Right lung (tissue), 2 donors: ENCODE measurements at regions not wholly inside any gene's neighbourhood (a gene's known extent, or its start where the extent isn't known, plus 50 kb on each side); places are given as distances from the start of the nearest gene placed in this dataset.

Experiments used
- DNase-seq, 2 donors: peaks; one replicate each; pipeline ENCODE4 v3.0.0-alpha.2; 2013

GRCh38 chr2:76455910-76456309 lies 745.2 kb upstream of the GCFC2 start:
- DNase-seq, result no peak

GRCh38 chr2:76450024-76450475 lies 739.3 kb upstream of the GCFC2 start:
- no peak for DNase-seq

GRCh38 chr2:76448956-76449355 lies 738.2 kb upstream of the GCFC2 start:
- no peak for DNase-seq

- no peak for DNase-seq
These were observed 736.6 kb upstream of the GCFC2 start for GRCh38 chr2:76447294-76447693.

GRCh38 chr2:76446872-76447271 lies 736.2 kb upstream of the GCFC2 start:
- no peak for DNase-seq

- no peak for DNase-seq
These were observed 735.2 kb upstream of the GCFC2 start for GRCh38 chr2:76445880-76446279.

GRCh38 chr2:76444732-76445131 lies 734.0 kb upstream of the GCFC2 start:
- no peak for DNase-seq

GRCh38 chr2:76437564-76437963 lies 726.8 kb upstream of the GCFC2 start:
- DNase-seq, result no peak

- no peak for DNase-seq
These were observed 718.7 kb upstream of the GCFC2 start for GRCh38 chr2:76429374-76429773.

- DNase-seq, result no peak
These were observed 716.7 kb upstream of the GCFC2 start for GRCh38 chr2:76427452-76427851.

GRCh38 chr2:76415821-76416220 lies 705.1 kb upstream of the GCFC2 start:
- DNase-seq, result no peak

GRCh38 chr2:76413436-76413835 lies 702.7 kb upstream of the GCFC2 start:
- DNase-seq, result no peak

- no peak for DNase-seq
These were observed 695.6 kb upstream of the GCFC2 start for GRCh38 chr2:76406134-76406855.

- no peak for DNase-seq
These were observed 682.6 kb upstream of the GCFC2 start for GRCh38 chr2:76393356-76393755.

GRCh38 chr2:76391678-76392077 lies 681.0 kb upstream of the GCFC2 start:
- DNase-seq, result peak; percentile 7 to 9

GRCh38 chr2:76387294-76387693 lies 676.6 kb upstream of the GCFC2 start:
- no peak for DNase-seq

GRCh38 chr2:76385943-76386342 lies 675.2 kb upstream of the GCFC2 start:
- no peak for DNase-seq

- no peak for DNase-seq
These were observed 670.9 kb upstream of the GCFC2 start for GRCh38 chr2:76381624-76382023.

- no peak for DNase-seq
These were observed 667.4 kb upstream of the GCFC2 start for GRCh38 chr2:76378140-76378539.

- DNase-seq, result no peak
These were observed 630.7 kb upstream of the GCFC2 start for GRCh38 chr2:76341439-76341838.

- no peak for DNase-seq
These were observed 622.2 kb upstream of the GCFC2 start for GRCh38 chr2:76332871-76333270.

- no peak for DNase-seq
These were observed 620.1 kb upstream of the GCFC2 start for GRCh38 chr2:76330865-76331264.

GRCh38 chr2:76326636-76327035 lies 615.9 kb upstream of the GCFC2 start:
- no peak for DNase-seq

- DNase-seq, result no peak
These were observed 612.7 kb upstream of the GCFC2 start for GRCh38 chr2:76323381-76323780.
